ENCODE measurements at regions not wholly inside any gene's neighbourhood (a gene's known extent, or its start where the extent isn't known, plus 50 kb on each side); places are given as distances from the start of the nearest gene placed in this dataset.

GRCh38 chrX:4150259-4150658, 436.8 kb upstream of the PRKX start:
- Histone ChIP-seq H3K4me3 (no peak overlapping the region), H3K9me3 (no peaks in the 10 kb centered on the region), H3K4me1 (no peaks in the 10 kb centered on the region), H3K36me3 (no peaks in the 10 kb centered on the region), H3K27me3 (no peaks in the 10 kb centered on the region), H3K27ac (no peak overlapping the region)
- DNase-seq = no peak
- intact Hi-C loops (cut with DNase I; ENCODE audit: low total_unique reads) = no loop called here
- no peak for TF ChIP-seq POLR2A (IDR thresholded peaks at IDR 0.05)
- TF ChIP-seq CTCF (IDR thresholded peaks at IDR 0.05) = no peak

- Histone ChIP-seq H3K27ac (no peak overlapping the region), H3K27me3 (no peaks in the 10 kb centered on the region), H3K4me3 (no peak overlapping the region), H3K4me1 (no peaks in the 10 kb centered on the region), H3K36me3 (no peaks in the 10 kb centered on the region), H3K9me3 (no peaks in the 10 kb centered on the region)
- intact Hi-C loops (cut with DNase I; ENCODE audit: low total_unique reads) = no loop called here
- DNase-seq = no peak
- TF ChIP-seq POLR2A (IDR thresholded peaks at IDR 0.05) (no peak), CTCF (IDR thresholded peaks at IDR 0.05) (no peak)
These were observed 416.2 kb upstream of the PRKX start for GRCh38 chrX:4129626-4130025.

GRCh38 chrX:4118666-4119530, 405.4 kb upstream of the PRKX start:
- no peaks in the 10 kb centered on the region for H3K27me3 ChIP-seq
- H3K4me3 ChIP-seq = no peak overlapping the region
- no peak overlapping the region for H3K27ac ChIP-seq
- H3K4me1 ChIP-seq = no peaks in the 10 kb centered on the region
- intact Hi-C loops (cut with DNase I; ENCODE audit: low total_unique reads) = no loop called here
- H3K9me3 ChIP-seq = no peaks in the 10 kb centered on the region
- no peak for DNase-seq
- no peaks in the 10 kb centered on the region for H3K36me3 ChIP-seq
- TF ChIP-seq POLR2A (IDR thresholded peaks at IDR 0.05) (no peak), CTCF (IDR thresholded peaks at IDR 0.05) (no peak)

- Histone ChIP-seq H3K9me3 (no peaks in the 10 kb centered on the region), H3K4me3 (no peak overlapping the region), H3K27me3 (no peaks in the 10 kb centered on the region), H3K4me1 (no peaks in the 10 kb centered on the region), H3K27ac (no peak overlapping the region), H3K36me3 (no peaks in the 10 kb centered on the region)
- no peak for DNase-seq
- intact Hi-C loops (cut with DNase I; ENCODE audit: low total_unique reads) = no loop called here
- TF ChIP-seq CTCF (IDR thresholded peaks at IDR 0.05) (no peak), POLR2A (IDR thresholded peaks at IDR 0.05) (no peak)
These were observed 397.5 kb upstream of the PRKX start for GRCh38 chrX:4110964-4111363.

GRCh38 chrX:4094926-4095325, 381.5 kb upstream of the PRKX start:
- no peak overlapping the region for H3K27ac ChIP-seq
- no peak for TF ChIP-seq CTCF (IDR thresholded peaks at IDR 0.05)
- no peak for TF ChIP-seq POLR2A (IDR thresholded peaks at IDR 0.05)
- intact Hi-C loops (cut with DNase I; ENCODE audit: low total_unique reads) = no loop called here
- no peaks in the 10 kb centered on the region for H3K9me3 ChIP-seq
- no peak overlapping the region for H3K4me3 ChIP-seq
- H3K4me1 ChIP-seq = no peaks in the 10 kb centered on the region
- H3K36me3 ChIP-seq = no peaks in the 10 kb centered on the region
- DNase-seq = no peak
- no peaks in the 10 kb centered on the region for H3K27me3 ChIP-seq

Measured in uterus (tissue), 3 donors.